Amniotic epithelial cell (primary cell): ENCODE measurements at regions not wholly inside any gene's neighbourhood (a gene's known extent, or its start where the extent isn't known, plus 50 kb on each side); places are given as distances from the start of the nearest gene placed in this dataset.
"Not testable (repeated sequence)": the region's sequence is repeated elsewhere in the genome, so short reads cannot be mapped to it uniquely, and the experiment has no call there.

ENCODE experiments used
- DNase-seq: peaks from one replicate; pipeline ENCODE4 v3.0.0-alpha.2; 2010; ENCODE audit warnings: low read depth

DNA sequence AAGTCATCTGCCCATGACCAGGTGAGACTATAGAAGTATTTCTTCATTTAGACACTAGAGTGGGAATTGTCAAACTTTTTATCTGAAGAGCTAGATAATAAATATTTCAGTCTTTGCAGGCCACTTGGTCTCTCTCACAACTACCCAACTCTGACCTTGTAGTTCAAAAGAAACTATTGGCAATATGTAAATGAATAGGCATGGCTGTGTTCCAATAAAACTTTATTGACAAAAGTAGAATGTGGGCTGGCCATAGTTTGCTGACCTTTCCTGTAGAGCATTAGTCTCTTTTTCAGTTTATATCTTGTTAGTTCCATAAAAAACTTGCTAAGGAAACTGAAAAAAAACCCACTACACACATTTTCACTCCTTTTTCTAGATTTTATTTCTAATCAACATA lies 535.5 kb downstream of the PRR16 start:
- DNase-seq = no peak

DNA sequence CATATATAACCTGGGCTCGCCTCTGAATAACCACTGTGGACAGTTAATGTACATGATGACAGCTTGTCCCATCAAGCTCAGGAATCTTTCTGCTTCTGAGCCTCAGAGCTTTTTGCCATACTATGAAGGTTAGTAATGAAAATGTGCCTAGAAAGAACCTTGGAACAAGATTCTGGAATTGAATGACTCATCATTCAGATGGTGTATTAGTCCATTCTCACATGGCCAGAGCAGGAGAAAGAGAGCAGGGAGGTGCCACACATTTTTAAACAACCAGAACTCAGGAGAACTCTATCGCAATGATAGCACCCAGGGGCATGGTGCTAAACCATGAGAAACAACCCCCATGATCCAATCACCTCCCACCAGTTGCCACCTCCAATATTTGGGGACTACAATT lies 542.1 kb downstream of the PRR16 start:
- peak; percentile 9 for DNase-seq

DNA sequence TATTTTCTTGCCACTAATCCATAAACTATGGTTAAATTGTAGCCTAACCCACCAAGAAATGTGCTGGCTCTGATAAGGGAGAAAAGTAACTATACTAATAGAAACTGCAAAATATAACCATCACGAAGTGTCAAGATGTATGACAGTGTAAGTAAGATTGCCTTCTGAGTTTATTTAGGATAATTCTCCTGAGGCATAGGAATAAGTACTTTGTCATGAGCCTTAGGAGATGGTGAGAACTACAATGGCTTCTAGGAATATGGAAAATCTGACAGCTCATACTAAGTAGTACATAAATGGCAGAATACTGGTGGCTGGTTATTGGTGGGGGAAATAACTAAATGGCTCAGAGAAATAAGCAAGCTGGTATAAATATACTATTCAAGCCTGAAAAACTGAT lies 543.9 kb downstream of the PRR16 start:
- no peak for DNase-seq

DNA sequence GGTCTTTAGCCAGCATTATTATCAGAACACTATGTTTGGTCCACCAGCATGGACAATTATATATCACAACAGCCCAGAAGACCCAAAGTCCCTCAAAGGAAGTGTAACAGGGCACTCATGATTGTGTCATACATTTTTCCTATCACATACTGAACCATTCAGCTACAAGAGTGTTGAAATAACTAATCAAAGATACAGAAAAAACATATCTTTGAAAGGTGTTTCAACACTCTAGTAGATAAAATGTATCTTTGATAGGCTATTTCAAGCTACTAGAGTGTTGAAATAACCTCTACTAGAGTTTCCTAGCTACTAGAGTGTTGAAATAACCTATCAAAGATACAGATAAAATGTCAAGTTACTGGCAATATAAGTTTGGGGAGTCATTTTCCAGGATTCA lies 545.0 kb downstream of the PRR16 start:
- no peak for DNase-seq

DNA sequence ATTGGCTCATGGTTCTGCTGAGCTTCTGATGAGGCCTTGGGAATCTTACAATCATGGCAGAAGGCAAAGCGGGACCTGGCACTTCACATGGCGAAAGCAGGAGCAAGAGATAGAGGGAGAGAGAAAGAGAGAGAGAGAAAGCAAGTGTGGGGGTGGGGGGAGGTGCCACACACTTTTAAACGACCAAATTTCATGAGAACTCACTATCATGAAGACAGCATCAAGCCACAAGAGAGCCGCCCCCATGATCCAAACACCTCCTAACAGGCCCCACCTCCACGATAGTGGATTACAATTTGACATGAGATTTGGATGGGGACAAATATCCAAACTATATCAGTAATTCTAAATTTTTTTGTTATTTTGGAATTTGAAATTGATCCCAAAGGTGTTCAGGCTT lies 553.9 kb downstream of the PRR16 start:
- no peak for DNase-seq

DNA sequence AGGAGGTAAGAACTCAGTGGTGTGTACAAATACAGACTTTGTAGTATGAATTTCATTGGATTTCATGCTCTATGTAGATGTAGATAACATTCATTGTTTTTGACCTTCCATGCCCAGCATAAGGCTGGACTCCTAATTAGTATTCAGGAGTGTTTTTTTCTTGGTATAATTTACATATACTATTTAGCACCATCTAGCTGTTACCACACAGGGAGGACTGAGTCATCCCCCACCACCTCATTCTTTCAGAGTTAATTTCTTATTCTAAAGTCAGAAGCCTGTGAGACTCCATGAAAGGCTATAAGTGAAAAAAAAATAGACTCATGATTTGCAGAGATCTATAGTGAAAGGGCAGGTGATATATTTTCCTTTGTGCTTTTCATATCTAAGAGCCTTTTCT lies 555.0 kb downstream of the PRR16 start:
- DNase-seq = no peak

DNA sequence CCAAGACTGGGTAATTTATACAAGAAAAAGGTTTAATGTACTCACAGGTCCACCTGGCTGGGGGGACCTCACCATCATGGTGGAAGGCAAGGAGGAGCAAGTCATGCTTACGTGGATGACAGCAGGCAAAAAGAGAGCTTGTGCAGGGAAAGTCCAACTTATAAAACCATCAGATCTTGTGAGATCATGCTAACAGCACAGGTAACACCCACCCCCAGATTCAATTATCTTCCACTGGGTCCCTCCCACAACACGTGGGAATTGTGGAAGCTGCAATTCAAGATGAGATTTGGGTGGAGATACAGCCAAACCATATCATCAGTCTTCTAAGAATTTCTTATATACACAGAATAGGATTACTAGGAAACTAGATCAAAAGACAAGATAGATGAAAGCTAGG lies 555.6 kb downstream of the PRR16 start:
- DNase-seq = no peak

DNA sequence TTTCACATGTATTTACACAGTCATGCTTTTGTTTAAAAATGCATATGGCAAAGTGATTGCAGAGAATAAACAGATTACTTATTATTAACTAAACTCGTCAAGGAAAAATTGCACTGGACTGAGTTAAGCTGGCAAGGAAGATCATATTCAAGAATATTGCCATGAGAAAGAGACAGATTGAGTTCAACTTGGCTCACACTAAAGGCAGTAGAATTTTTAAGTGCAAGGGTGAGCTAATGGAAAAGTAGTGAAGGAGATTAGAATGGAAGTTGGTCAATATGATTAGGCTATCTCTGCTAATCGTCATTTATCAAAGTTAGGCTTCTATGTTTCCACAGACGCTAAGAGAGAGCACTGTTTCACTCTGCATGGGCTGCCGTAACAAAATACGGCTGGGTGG lies 557.6 kb downstream of the PRR16 start:
- DNase-seq = no peak

DNA sequence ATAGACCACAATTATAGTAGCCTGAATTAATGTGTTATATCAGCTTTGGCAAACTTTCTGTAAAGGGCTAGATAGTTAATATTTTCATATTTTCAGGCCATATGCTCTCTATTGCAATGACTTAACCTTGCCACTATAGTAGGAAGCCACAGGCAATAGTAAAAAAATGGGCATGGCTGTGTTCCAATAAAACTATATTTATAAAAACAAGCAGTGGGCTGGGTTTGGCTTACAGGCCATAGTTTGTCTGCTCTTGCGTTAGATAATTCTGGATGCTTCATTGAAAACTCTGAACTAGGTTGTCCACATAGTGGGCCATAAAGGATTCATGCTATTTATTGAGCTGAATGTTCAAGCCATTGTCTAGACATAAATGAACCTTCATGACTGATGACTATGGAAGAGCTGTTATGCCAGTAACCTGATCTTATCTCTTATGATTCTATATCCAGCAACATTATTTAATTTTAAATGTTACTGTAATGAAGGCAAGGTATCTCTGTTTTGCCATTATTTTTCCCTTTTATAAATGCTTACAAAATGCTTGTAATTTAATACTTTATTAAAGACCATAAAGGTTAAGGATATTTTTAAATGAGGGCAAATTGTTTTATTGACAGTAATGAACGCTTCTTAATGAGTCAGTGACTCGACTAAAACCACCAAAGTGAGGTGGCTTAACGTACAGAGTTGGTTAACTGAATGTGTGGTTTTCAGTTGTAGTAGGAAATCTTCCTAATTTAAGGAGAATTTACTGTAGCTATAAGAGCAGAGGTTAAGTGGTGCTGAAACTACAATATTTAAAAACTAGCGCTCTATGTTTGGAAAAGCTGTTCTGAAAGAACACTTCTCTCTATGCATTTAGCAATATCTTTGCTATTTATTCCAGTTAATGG lies 560.6 kb downstream of the PRR16 start:
- no peak for DNase-seq

DNA sequence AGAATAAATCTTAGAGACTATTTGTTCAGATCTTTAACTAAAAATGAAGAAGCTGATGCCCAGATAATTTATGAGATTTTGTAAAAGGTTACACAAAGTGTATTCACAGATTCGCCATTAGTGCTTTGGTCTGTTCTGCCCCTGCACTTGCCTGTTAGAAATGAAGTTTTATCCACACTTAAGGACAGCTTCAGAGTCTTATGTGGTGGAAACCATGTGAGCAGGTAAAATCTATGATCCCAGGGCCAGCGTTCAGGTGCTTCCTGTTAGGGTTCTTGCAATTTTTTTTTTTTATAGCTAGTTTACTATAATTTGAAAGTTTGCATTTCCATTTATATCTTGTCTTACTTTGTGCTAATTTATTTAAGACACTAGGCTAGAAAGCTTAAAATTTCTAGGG lies 561.6 kb downstream of the PRR16 start:
- DNase-seq = no peak

DNA sequence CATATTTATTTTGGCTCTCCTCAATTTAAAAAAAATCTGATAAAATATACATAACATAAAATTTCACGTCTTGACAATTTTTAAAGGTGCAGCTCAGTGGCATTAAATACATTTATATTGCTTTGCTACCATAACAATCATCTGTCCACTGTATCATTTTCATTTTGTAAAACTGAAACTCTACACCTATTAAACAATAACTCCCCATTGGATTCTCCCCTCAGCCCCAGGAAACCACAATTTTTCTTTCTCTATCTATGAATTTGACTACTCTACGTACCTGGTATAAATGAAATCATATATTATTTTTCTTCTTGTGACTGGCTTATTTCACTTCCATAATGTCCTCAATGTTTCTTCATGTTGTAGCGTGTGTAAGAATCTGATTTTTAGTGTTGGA lies 563.5 kb downstream of the PRR16 start:
- no peak for DNase-seq

DNA sequence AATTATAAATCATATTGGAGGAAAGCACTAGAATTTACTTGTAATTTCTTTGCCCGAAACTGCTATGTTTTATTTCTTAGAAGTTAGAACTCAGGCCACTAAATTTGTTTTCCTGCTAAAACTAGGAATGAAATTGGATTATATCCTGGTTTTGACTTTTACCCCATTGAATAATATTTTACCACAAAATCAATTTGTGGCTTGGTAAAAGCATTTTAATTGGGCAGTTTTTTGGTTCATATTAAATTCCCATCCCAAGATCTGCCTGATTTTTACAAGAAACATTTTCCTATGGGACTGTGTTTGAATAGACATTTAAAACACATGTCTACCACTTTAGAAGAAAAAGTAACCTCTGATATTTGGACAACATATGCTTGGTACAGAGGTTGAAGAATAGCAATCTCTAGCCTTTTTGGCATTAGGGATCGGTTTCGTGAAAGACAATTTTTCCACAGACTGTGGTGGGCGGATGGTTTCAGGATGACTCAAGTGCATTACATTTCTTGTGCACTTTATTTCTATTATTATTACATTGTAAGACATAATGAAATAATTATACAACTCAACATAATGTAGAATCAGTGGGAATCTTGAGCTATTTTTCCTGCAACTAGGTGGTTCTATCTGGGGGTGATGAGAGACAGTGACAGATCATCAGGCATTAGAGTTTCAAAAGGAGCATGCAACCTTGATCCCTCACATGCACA lies 565.6 kb downstream of the PRR16 start:
- no peak for DNase-seq

DNA sequence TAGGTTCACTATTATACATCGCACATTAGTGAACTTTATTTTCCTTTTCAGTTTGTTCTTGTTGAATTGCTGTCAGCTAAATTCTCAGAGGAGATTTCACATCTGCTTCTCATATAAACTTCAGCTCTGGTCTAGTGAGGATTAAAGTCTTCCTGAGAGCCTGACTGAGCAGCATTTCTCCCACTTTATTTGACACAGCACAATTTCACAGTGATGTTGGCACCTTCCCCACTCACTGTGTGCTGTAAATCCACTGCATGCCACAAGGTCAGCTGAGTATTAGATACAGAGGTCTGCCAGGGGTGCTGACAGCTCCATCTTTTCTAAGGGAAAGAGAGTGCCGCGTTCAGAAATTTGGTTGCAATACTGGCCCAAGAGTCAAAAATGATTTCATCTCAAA lies 567.4 kb downstream of the PRR16 start:
- DNase-seq = peak; percentile 11

DNA sequence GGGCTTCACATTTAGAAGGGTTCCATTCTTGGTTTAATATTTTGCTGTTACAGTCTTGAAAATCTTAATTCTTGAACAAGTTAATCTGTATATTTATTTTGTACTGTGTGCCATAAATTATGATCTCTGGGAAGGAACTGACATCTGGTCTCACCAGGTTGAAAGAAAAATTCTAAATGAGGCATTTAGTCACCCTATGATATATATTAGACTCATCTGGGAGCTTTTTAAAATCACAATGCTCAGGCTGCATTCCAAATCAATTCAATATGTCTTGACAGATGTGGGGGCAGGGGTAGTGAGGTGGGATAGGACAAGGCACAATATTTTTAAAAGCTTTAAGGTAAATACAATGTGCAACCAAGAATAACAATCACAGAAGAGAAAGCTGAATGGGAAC lies 569.2 kb downstream of the PRR16 start:
- no peak for DNase-seq

DNA sequence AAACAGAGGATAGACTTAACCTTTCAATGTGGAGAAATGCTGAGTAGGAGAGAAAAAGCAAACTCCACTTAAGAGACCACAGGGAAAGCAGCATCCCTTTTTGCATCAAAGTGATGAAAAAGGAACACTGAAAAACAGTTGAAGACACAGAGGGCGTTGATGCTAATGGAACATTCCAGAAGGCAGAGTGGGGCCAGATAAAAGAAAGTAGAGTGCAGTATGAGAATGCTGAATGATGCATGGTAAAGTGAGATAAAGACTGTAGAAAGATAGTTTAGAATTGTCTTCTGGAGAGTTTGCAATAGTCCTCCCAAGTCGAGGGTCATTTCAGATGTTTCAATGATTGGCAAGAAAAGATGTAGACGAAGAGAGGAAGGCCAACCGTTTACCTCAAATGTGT lies 574.3 kb downstream of the PRR16 start:
- DNase-seq = no peak

DNA sequence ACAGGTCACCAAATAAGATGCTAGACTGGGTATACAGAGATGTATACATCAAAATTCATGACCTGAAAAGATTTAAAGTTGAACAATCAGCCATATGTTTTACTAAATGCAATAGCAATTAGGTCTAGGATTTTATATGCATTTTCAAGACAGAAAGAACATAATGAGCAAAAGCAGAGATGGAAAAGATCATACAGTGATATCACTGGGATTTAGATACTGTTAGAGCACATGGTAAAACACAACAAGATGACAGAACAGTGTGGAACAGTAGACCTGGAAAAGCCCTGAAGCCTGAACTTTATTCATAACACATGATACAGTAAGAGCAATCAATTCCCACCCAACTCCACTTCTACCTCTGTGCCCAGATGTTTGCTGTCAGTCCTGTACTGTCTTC lies 585.9 kb downstream of the PRR16 start:
- DNase-seq = no peak

DNA sequence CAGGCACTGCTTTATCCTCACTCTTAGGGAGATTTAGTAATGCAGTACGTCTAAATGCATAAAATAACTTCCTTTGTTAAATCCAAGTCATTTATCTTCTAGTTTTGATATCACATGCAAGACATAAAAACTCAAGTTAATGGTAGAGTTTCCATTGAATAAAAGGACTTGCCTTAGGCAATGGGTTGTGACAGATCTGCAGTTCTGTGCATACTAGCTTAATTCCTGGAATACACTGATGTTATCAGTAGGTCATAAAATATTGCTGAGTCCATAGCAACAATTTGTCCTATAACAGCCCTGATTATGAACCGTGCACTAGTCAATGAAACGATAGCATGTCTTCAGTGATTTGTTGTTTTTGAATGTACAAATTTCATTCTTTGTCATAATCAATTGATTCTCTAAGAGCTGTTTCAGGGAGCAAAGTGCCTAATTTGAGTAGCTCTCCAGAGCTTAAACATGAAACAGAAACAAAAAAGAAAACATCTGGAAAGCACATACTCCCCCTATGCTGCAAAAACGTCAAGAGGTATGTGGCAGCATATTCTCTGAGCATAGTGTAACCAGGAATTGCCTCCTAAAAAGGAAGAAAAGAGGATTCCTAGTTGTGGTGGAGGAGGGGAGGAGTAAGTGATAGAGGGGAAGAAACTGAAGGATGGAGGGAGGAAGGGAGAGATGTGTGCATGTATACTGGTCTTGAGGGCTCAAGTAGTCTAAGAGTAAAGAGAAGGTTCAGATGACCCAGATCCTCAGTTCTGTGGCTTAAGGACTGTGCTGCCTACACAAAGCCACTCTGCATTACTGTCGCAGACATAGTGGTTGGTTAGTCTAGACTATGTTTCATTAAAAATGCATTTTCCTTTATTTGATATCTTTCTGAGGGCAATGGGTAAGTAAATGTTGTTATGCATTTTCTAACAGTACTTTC lies 589.2 kb downstream of the PRR16 start:
- DNase-seq = no peak

DNA sequence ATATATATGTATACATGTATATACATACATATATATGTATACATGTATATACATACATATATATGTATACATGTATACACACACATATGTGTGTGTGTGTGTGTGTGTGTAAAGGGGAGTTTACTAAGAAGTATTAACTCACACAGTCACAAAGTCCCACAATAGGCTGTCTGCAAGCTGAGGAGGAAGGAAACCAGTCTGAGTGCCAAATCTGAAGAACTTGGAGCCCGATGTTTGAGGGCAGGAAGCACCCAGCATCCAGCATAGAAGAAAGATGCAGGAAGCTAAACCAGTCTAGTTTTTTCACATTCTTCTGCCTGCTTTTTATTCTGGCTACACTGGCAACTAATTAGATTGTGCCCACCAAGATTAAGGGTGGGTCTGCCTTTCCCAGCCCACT lies 591.5 kb downstream of the PRR16 start:
- DNase-seq = no peak

DNA sequence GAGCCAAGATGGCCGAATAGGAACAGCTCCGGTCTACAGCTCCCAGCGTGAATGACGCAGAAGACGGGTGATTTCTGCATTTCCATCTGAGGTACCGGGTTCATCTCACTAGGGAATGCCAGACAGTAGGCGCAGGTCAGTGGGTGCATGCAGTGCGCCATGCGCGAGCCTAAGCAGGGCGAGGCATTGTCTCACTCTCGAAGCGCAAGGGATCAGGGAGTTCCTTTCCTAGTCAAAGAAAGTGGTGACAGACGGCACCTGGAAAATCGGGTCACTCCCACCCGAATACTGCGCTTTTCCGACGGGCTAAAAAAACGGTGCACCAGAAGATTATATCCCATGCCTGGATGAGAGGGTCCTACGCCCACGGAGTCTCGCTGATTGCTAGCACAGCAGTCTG lies 600.1 kb downstream of the PRR16 start:
- not testable (repeated sequence) for DNase-seq

DNA sequence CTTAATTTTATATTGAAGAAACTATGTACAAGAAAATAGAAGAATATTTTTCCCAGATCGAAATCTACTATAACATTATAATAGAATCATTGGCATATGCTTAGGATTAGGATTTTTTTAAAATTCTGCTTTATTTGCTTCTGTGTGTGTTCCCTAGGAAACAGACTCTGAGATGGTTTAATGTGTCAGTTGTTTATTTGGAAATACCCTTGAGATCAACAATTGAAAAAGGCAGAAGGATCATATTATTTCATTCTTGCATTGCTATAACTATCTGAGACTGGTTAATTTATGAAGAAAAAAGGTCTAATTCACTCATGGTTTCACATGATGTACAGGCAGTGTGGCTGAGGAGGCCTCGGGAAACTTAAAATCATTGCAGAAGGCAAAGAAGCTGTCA lies 622.6 kb downstream of the PRR16 start:
- DNase-seq = no peak

DNA sequence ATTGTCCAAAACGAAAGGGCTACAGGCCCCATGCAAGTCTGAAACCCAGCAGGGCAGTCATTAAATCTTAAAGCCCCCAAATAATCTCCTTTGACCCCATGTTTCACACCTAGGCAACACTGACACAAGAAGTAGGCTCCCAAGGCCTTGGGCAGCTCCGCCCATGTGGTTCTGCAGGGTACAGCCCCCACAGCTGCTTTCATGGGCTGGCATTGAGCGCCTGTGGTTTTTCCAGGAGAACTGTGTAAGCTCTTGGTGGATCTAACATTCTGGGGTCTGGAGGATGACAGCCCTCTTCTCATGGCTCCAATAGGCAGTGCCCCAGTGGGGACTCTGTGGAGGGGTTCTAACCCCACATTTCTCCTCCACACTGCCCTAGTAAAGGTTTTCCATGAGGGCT lies 623.5 kb downstream of the PRR16 start:
- DNase-seq = no peak

DNA sequence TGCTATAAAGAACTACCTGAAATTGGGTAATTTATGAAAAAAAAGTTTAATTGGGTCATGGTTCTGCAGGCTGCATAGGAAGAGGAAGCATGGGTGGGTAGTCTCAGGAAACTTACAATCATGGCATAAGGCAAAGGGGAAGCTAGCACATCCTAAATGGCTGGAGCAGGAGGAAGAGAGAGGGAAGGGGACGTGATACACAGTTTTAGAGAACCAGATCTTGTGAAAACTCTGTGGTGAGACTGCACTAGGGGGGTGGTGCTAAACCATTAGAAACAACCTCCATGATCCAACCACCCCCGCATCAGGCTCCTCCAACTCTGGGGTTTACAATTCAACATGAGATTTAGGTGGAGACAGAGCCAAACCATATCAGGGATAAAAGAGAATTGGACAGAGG lies 624.2 kb downstream of the PRR16 start:
- DNase-seq = no peak

DNA sequence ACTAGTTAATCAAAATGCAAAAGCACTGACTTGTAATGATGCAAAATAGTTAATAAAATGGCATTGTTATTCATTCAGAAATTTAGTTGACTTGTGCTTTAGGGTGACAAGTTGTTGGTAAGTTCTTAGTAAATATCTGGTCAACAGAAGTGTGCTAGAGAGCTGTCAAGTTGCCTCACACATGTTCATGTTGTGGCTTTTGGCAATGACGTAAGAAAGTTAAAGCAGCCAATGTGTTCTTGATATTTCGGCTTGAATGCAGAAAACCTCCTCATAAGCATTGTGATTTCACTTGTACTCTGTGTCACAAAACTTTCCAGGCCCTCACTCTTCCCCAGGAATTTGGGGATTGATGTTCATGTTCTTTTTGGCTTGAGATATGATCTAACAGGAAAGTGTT lies 626.7 kb downstream of the PRR16 start:
- peak; percentile 21 for DNase-seq
